ENCODE measurements at regions not wholly inside any gene's neighbourhood (a gene's known extent, or its start where the extent isn't known, plus 50 kb on each side); places are given as distances from the start of the nearest gene placed in this dataset.

GRCh38 chr13:26896986-26897668, 136.5 kb upstream of the GPR12 start:
- TF ChIP-seq TEAD4 (IDR thresholded peaks at IDR 0.05) (no peak), USF1 (IDR thresholded peaks at IDR 0.05) (no peak), FOXM1 (IDR thresholded peaks at IDR 0.05; ENCODE audit: borderline replicate concordance, low read depth) (no peak), REST (IDR thresholded peaks at IDR 0.05; ENCODE audit: low read depth) (no peak), TAF1 (IDR thresholded peaks at IDR 0.05; ENCODE audit: low read depth) (no peak), YY1 (IDR thresholded peaks at IDR 0.05; ENCODE audit: low read depth) (no peak), CEBPB (IDR thresholded peaks at IDR 0.05) (no peak), RAD21 (IDR thresholded peaks at IDR 0.05; ENCODE audit: low read depth) (no peak), EGR1 (IDR thresholded peaks at IDR 0.05) (no peak), CREB1 (IDR thresholded peaks at IDR 0.05; ENCODE audit: low read depth) (no peak), MAX (IDR thresholded peaks at IDR 0.05) (no peak), EP300 (IDR thresholded peaks at IDR 0.05; ENCODE audit: borderline replicate concordance) (no peak), ZBTB7A (IDR thresholded peaks at IDR 0.05; ENCODE audit: low read depth) (no peak), NFIC (IDR thresholded peaks at IDR 0.05) (no peak)
